Breast epithelium (tissue), 3 donors: ENCODE measurements at regions not wholly inside any gene's neighbourhood (a gene's known extent, or its start where the extent isn't known, plus 50 kb on each side); places are given as distances from the start of the nearest gene placed in this dataset.

Experiments
- POLR2A ChIP-seq: fragments of 450-650 bp; IDR thresholded peaks from one replicate; pipeline ENCODE4 v1.6.1; 2016; ENCODE audit warnings: antibody characterized with exemption, mild to moderate bottlenecking, moderate library complexity
- TF ChIP-seq, protein P1 (sequence below), 3 donors: fragments of 450-650 bp; IDR thresholded peaks; one replicate each; pipeline ENCODE4 v1.5.1; 2016 to 2017; ENCODE audit warnings: antibody characterized with exemption in 3 of 3, mild to moderate bottlenecking in 3 of 3, moderate library complexity in 3 of 3

DNA sequence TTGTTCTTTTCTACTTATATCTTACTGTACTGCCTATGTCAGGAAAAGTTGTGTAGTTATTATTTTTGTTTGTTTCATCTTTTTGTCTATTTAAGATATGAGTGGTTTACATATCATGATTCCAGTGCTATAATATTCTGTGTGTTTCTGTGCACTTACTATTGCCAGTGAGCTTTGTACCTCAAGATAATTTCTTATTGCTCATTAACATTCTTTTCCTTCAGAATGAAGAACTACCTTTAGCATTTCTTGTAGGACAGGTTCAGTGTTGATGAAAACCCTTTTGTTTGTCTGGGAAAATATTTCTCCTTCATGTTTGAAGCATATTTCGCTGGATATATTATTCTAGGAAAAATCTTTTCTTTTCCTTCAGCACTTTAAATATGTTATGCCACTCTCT is 452.7 kb upstream of the FAT3 start:
- no peak for TF ChIP-seq POLR2A
- TF ChIP-seq, protein P1, sequence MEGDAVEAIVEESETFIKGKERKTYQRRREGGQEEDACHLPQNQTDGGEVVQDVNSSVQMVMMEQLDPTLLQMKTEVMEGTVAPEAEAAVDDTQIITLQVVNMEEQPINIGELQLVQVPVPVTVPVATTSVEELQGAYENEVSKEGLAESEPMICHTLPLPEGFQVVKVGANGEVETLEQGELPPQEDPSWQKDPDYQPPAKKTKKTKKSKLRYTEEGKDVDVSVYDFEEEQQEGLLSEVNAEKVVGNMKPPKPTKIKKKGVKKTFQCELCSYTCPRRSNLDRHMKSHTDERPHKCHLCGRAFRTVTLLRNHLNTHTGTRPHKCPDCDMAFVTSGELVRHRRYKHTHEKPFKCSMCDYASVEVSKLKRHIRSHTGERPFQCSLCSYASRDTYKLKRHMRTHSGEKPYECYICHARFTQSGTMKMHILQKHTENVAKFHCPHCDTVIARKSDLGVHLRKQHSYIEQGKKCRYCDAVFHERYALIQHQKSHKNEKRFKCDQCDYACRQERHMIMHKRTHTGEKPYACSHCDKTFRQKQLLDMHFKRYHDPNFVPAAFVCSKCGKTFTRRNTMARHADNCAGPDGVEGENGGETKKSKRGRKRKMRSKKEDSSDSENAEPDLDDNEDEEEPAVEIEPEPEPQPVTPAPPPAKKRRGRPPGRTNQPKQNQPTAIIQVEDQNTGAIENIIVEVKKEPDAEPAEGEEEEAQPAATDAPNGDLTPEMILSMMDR (IDR thresholded peaks at IDR 0.05): no peak
